ENCODE measurements at regions not wholly inside any gene's neighbourhood (a gene's known extent, or its start where the extent isn't known, plus 50 kb on each side); places are given as distances from the start of the nearest gene placed in this dataset.

DNA sequence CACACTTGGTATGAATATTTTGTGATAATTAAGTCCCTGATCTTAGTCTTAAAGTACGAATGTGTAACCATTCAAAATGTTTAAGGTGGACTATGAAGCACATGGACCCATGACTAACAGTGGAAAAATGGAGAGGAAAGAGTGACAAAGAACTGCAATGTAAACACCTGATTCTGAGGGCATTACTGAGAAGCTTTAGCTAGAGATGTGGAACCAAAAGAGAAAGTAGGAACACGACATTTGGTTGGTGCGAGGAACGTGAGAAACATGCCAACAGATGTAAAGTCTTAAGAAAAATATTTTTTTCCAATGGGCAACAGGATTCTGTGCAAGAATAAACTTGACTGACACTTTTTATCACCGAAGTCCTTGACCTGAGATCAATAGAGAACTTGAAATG is 1618.6 kb downstream of the DPP10 start:
- TF ChIP-seq POLR2A (IDR thresholded peaks at IDR 0.05): no peak
- TF ChIP-seq, protein P1, sequence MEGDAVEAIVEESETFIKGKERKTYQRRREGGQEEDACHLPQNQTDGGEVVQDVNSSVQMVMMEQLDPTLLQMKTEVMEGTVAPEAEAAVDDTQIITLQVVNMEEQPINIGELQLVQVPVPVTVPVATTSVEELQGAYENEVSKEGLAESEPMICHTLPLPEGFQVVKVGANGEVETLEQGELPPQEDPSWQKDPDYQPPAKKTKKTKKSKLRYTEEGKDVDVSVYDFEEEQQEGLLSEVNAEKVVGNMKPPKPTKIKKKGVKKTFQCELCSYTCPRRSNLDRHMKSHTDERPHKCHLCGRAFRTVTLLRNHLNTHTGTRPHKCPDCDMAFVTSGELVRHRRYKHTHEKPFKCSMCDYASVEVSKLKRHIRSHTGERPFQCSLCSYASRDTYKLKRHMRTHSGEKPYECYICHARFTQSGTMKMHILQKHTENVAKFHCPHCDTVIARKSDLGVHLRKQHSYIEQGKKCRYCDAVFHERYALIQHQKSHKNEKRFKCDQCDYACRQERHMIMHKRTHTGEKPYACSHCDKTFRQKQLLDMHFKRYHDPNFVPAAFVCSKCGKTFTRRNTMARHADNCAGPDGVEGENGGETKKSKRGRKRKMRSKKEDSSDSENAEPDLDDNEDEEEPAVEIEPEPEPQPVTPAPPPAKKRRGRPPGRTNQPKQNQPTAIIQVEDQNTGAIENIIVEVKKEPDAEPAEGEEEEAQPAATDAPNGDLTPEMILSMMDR (IDR thresholded peaks at IDR 0.05): no peak
- no peaks in the 10 kb centered on the region for H3K9me3 ChIP-seq
- no peak for DNase-seq
- H3K4me1 ChIP-seq: no peaks in the 10 kb centered on the region
- no peaks in the 10 kb centered on the region for H3K27me3 ChIP-seq
- intact Hi-C loops (cut with DNase I; ENCODE audit: low total_unique reads): no loop called here
- H3K27ac ChIP-seq: no peak overlapping the region
- WGBS, 2 donors: 82 to 90% methylated on average over 5 of the region's 5 CpGs
- no peak overlapping the region for H3K4me3 ChIP-seq
- H3K36me3 ChIP-seq (ENCODE audit: low read depth, missing control alignments): no peaks in the 10 kb centered on the region

DNA sequence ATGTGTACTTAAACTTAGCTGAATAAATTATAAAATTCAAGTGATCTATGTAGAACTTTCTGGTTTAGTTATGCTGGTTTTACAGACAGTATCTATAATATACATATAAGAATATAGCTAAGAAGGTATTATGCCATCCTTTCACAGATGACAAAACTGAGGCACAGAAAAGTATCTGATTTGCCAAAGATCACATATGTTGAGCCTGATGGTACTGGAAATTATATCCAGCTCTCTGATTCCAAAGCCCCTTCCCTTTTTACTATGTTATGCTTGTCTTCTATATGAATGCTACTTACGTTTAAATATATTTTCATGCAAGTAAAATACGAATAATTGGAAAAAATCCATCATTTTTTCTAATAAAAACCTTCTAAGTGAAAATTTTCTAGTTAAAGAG is 1631.3 kb downstream of the DPP10 start:
- intact Hi-C loops (cut with DNase I; ENCODE audit: low total_unique reads): no loop called here
- H3K4me3 ChIP-seq: no peak overlapping the region
- no peaks in the 10 kb centered on the region for H3K9me3 ChIP-seq
- H3K36me3 ChIP-seq (ENCODE audit: low read depth, missing control alignments): no peaks in the 10 kb centered on the region
- H3K27ac ChIP-seq: no peak overlapping the region
- TF ChIP-seq, protein P1 (IDR thresholded peaks at IDR 0.05): no peak
- no peak for TF ChIP-seq POLR2A (IDR thresholded peaks at IDR 0.05)
- no peaks in the 10 kb centered on the region for H3K4me1 ChIP-seq
- WGBS, 2 donors: 78 to 81% methylated on average over 2 of the region's 2 CpGs
- no peaks in the 10 kb centered on the region for H3K27me3 ChIP-seq
- DNase-seq: no peak

DNA sequence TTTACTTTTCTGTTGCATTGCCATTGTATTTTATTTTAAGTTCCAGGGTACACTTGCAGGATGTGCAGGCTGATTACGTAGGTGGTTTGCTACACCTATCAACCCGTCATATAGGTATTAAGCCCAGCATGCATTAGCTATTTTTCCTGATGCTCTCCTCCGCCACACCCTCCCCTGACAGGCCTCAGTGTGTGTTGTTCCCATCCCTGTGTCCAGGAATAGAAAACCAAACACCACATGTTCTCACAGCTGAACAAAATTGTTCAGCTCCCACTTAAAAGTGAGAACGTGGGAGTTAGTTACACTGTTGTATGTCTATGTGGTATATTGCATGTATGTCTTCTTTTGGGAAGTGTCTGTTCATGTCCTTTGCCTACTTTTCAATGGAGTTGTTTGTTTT is 1631.7 kb downstream of the DPP10 start:
- no peaks in the 10 kb centered on the region for H3K9me3 ChIP-seq
- intact Hi-C loops (cut with DNase I; ENCODE audit: low total_unique reads): no loop called here
- 80 to 92% methylated on average over 4 of the region's 4 CpGs for WGBS, 2 donors

DNA sequence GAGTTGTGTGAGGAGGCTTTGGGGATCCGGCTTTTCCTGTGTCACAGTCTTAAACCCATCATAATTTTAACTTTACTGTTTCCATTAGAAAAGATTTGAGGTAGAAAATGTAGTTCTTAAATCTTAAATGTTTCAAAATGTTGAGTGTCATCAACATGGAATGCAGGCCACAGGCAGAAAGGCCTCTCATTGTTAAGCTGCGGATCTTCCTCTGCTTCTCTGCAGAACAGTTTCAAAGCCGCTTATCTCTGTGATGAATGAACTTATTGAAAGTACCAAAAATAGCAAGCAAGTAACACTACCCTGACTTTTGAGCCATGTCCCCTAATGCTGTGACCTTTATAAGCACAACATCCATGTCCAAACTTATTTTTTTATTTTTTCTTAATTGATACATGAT is 1645.8 kb downstream of the DPP10 start:
- Histone ChIP-seq H3K4me1 (peaks cover 5% of the 10 kb centered on the region), H3K36me3 (ENCODE audit: low read depth, missing control alignments) (no peaks in the 10 kb centered on the region), H3K4me3 (no peak overlapping the region), H3K27me3 (no peaks in the 10 kb centered on the region), H3K27ac (peak overlapping the region; percentile 74 to 84), H3K9me3 (no peaks in the 10 kb centered on the region)
- intact Hi-C loops (cut with DNase I; ENCODE audit: low total_unique reads): no loop called here
- TF ChIP-seq, protein P1 (IDR thresholded peaks at IDR 0.05): no peak
- TF ChIP-seq POLR2A (IDR thresholded peaks at IDR 0.05): no peak
- WGBS, 2 donors: 47 to 60% methylated on average over 3 of the region's 3 CpGs
- DNase-seq: peak; percentile 73

More for the DNA sequence above, 1631.7 kb downstream of the DPP10 start:
- no peak for DNase-seq
- Histone ChIP-seq H3K27ac (no peak overlapping the region), H3K27me3 (no peaks in the 10 kb centered on the region), H3K4me1 (no peaks in the 10 kb centered on the region), H3K4me3 (no peak overlapping the region), H3K36me3 (ENCODE audit: low read depth, missing control alignments) (no peaks in the 10 kb centered on the region)
- TF ChIP-seq, protein P1 (IDR thresholded peaks at IDR 0.05): no peak

DNA sequence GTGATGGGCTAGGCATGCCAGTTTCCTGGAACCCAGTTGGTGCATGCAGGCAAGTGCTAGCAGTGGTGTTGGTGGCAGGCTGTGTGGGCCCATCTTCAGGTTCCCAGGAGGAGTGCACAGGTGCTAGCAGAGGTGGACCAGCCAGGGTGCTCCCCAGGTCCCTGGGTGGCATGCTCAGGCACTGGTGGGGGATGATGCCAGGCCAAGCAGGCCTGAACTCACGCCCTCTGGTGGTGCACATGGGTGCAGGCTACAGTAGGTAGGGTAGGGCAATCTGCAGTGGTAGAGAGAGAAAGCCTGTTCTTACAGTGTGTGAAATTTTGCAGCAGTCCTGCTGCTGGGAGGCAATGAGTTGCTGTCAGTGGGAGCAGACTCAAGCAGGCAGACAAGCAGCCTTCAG is 1651.8 kb downstream of the DPP10 start:
- TF ChIP-seq POLR2A (IDR thresholded peaks at IDR 0.05): no peak
- TF ChIP-seq, protein P1 (IDR thresholded peaks at IDR 0.05): no peak
- Histone ChIP-seq H3K27me3 (no peaks in the 10 kb centered on the region), H3K36me3 (ENCODE audit: low read depth, missing control alignments) (no peaks in the 10 kb centered on the region), H3K4me3 (no peak overlapping the region), H3K27ac (no peak overlapping the region), H3K9me3 (no peaks in the 10 kb centered on the region), H3K4me1 (no peaks in the 10 kb centered on the region)
- DNase-seq: peak; percentile 25
- intact Hi-C loops (cut with DNase I; ENCODE audit: low total_unique reads): no loop called here
- WGBS, 2 donors: 50% methylated on average over 1 of the region's 1 CpG
